ENCODE measurements at regions not wholly inside any gene's neighbourhood (a gene's known extent, or its start where the extent isn't known, plus 50 kb on each side); places are given as distances from the start of the nearest gene placed in this dataset.
A peak's percentile ranks its signal among the peaks of the same experiment; 100 is the strongest.

DNA sequence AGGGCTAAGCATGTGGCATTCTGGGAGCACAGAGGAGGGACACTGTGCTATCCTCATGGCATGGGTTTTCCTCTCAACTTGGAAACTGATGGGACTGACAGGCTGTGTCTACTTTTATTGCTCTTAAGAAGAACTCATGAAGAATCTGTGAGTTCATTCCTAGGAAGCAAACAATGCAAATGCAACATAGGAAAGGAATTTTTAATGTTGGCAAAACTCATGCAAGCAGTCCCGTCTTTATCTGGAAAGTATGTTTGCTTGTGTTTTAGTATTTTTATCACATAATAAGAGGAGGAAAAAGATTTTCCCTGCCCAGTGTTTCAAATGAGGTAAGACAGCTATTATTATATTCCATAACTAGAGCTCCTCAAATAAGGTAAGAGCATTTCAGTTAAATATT lies 89.7 kb downstream of the TRIM42 start:
- Histone ChIP-seq H3K36me3 (ENCODE audit: insufficient read depth, low read length) (no peaks in the 10 kb centered on the region), H4K20me1 (ENCODE audit: insufficient read depth, low read length) (no peaks in the 10 kb centered on the region), H3K4me2 (ENCODE audit: insufficient read depth, low read length) (no peak overlapping the region), H3K27me3 (ENCODE audit: insufficient read depth, low read length) (no peaks in the 10 kb centered on the region), H3K4me3 (ENCODE audit: insufficient read depth, low read length) (no peak overlapping the region), H3K4me1 (ENCODE audit: insufficient read depth, low read length) (no peaks in the 10 kb centered on the region), H3K9me3 (ENCODE audit: low read depth, low read length) (no peaks in the 10 kb centered on the region), H3K79me2 (ENCODE audit: insufficient read depth, low read length) (no peaks in the 10 kb centered on the region), H2AFZ (ENCODE audit: low read length) (no peak overlapping the region), H3K27ac (ENCODE audit: low read depth, low read length) (no peak overlapping the region)
- TF ChIP-seq, protein P1, sequence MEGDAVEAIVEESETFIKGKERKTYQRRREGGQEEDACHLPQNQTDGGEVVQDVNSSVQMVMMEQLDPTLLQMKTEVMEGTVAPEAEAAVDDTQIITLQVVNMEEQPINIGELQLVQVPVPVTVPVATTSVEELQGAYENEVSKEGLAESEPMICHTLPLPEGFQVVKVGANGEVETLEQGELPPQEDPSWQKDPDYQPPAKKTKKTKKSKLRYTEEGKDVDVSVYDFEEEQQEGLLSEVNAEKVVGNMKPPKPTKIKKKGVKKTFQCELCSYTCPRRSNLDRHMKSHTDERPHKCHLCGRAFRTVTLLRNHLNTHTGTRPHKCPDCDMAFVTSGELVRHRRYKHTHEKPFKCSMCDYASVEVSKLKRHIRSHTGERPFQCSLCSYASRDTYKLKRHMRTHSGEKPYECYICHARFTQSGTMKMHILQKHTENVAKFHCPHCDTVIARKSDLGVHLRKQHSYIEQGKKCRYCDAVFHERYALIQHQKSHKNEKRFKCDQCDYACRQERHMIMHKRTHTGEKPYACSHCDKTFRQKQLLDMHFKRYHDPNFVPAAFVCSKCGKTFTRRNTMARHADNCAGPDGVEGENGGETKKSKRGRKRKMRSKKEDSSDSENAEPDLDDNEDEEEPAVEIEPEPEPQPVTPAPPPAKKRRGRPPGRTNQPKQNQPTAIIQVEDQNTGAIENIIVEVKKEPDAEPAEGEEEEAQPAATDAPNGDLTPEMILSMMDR (IDR thresholded peaks at IDR 0.05; ENCODE audit: extremely low read depth, low read depth, low read length) = no peak
- DNase-seq (ENCODE audit: insufficient read length, low spot score, missing footprints) = peak; percentile 47

DNA sequence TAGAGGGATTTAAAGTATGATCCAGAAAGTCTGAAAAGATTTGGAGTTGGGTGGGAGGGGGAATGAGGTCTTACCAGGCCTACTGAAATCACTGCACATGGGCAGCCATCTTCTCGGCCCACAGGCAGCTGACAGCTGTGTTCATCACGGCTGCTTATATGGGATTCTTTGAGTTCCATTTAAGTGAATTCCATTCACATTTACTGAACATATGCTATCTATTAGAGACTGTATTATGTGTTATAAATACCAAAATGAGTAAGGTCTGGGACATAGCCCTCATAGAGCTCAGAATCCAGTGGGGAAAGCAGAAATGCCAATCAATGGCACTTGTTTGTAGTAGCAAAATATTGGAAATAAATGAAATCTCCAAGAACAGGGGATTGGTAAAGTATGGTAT lies 91.1 kb downstream of the TRIM42 start:
- H2AFZ ChIP-seq (ENCODE audit: low read length) = no peak overlapping the region

GRCh38 chr3:140769951-140770350 lies 92.1 kb downstream of the TRIM42 start:
- Histone ChIP-seq H3K27me3 (ENCODE audit: insufficient read depth, low read length) (no peaks in the 10 kb centered on the region), H3K27ac (ENCODE audit: low read depth, low read length) (no peak overlapping the region), H3K9me3 (ENCODE audit: low read depth, low read length) (no peaks in the 10 kb centered on the region), H4K20me1 (ENCODE audit: insufficient read depth, low read length) (no peaks in the 10 kb centered on the region), H3K4me2 (ENCODE audit: insufficient read depth, low read length) (no peak overlapping the region), H3K79me2 (ENCODE audit: insufficient read depth, low read length) (no peaks in the 10 kb centered on the region), H2AFZ (ENCODE audit: low read length) (no peak overlapping the region), H3K4me1 (ENCODE audit: insufficient read depth, low read length) (no peaks in the 10 kb centered on the region), H3K4me3 (ENCODE audit: insufficient read depth, low read length) (no peak overlapping the region), H3K36me3 (ENCODE audit: insufficient read depth, low read length) (no peaks in the 10 kb centered on the region)
- DNase-seq (ENCODE audit: insufficient read length, low spot score, missing footprints) = no peak
- TF ChIP-seq, protein P1 (IDR thresholded peaks at IDR 0.05; ENCODE audit: extremely low read depth, low read depth, low read length) = no peak

More for the DNA sequence above, 91.1 kb downstream of the TRIM42 start:
- Histone ChIP-seq H3K79me2 (ENCODE audit: insufficient read depth, low read length) (no peaks in the 10 kb centered on the region), H3K27ac (ENCODE audit: low read depth, low read length) (no peak overlapping the region), H3K9me3 (ENCODE audit: low read depth, low read length) (no peaks in the 10 kb centered on the region), H3K4me1 (ENCODE audit: insufficient read depth, low read length) (no peaks in the 10 kb centered on the region), H3K27me3 (ENCODE audit: insufficient read depth, low read length) (no peaks in the 10 kb centered on the region), H3K36me3 (ENCODE audit: insufficient read depth, low read length) (no peaks in the 10 kb centered on the region), H3K4me3 (ENCODE audit: insufficient read depth, low read length) (no peak overlapping the region), H3K4me2 (ENCODE audit: insufficient read depth, low read length) (no peak overlapping the region), H4K20me1 (ENCODE audit: insufficient read depth, low read length) (no peaks in the 10 kb centered on the region)
- TF ChIP-seq, protein P1 (IDR thresholded peaks at IDR 0.05; ENCODE audit: extremely low read depth, low read depth, low read length) = no peak
- DNase-seq (ENCODE audit: insufficient read length, low spot score, missing footprints) = no peak

- H3K9me3 ChIP-seq (ENCODE audit: low read depth, low read length) = no peaks in the 10 kb centered on the region
- no peak overlapping the region for H3K27ac ChIP-seq (ENCODE audit: low read depth, low read length)
- no peaks in the 10 kb centered on the region for H4K20me1 ChIP-seq (ENCODE audit: insufficient read depth, low read length)
These were observed 93.3 kb downstream of the TRIM42 start for GRCh38 chr3:140770977-140771667.

More at GRCh38 chr3:140770977-140771667, 93.3 kb downstream of the TRIM42 start:
- Histone ChIP-seq H3K79me2 (ENCODE audit: insufficient read depth, low read length) (no peaks in the 10 kb centered on the region), H3K4me1 (ENCODE audit: insufficient read depth, low read length) (no peaks in the 10 kb centered on the region), H3K36me3 (ENCODE audit: insufficient read depth, low read length) (no peaks in the 10 kb centered on the region), H3K27me3 (ENCODE audit: insufficient read depth, low read length) (no peaks in the 10 kb centered on the region), H3K4me2 (ENCODE audit: insufficient read depth, low read length) (no peak overlapping the region), H2AFZ (ENCODE audit: low read length) (no peak overlapping the region), H3K4me3 (ENCODE audit: insufficient read depth, low read length) (no peak overlapping the region)
- no peak for DNase-seq (ENCODE audit: insufficient read length, low spot score, missing footprints)
- TF ChIP-seq, protein P1 (IDR thresholded peaks at IDR 0.05; ENCODE audit: extremely low read depth, low read depth, low read length) = no peak

All from osteoblast (primary cell).